Astrocyte of the spinal cord (primary cell): ENCODE measurements at regions not wholly inside any gene's neighbourhood (a gene's known extent, or its start where the extent isn't known, plus 50 kb on each side); places are given as distances from the start of the nearest gene placed in this dataset.

Experiments
- DNase-seq: peaks from one replicate; pipeline ENCODE4 v3.0.0; 2011; ENCODE audit warnings: low read depth, low spot score
- H3K4me3 ChIP-seq: 2 replicates; pipeline ENCODE4 v1.5.1; 2011; ENCODE audit warnings: low read depth, mild to moderate bottlenecking, low read length, moderate library complexity
- in situ Hi-C: cut with HindIII; loops from 2 replicates; pipeline ENCODE4 v1.10.0; 2017; ENCODE audit warnings: low sequenced_read_pairs
- TF ChIP-seq, protein P1 (sequence below): IDR thresholded peaks from 2 replicates; pipeline ENCODE4 v1.5.1; 2012; ENCODE audit warnings: low read depth, mild to moderate bottlenecking, low read length, inconsistent platforms

DNA sequence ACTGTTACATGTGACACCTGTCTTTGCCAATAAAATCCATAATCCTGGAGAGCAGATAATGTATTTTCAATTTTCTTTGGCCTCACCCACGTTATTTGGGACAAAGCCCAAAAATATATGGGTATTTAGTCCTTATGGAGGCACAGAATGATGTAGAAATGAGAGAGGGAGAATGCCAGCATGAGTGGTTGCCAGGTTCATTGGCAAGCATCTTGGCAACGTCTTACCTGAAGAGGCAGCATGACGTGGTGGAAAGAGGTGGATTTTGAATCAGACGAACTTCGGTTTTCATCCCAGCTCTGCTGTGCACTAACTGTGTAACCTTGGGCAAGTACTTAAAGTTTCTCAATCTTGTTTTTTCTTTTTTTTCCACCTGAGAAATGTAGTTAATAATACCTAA, 969.6 kb upstream of the PIK3C3 start:
- in situ Hi-C loops = no loop called here
- no peak overlapping the region for H3K4me3 ChIP-seq
- DNase-seq = no peak
- TF ChIP-seq, protein P1, sequence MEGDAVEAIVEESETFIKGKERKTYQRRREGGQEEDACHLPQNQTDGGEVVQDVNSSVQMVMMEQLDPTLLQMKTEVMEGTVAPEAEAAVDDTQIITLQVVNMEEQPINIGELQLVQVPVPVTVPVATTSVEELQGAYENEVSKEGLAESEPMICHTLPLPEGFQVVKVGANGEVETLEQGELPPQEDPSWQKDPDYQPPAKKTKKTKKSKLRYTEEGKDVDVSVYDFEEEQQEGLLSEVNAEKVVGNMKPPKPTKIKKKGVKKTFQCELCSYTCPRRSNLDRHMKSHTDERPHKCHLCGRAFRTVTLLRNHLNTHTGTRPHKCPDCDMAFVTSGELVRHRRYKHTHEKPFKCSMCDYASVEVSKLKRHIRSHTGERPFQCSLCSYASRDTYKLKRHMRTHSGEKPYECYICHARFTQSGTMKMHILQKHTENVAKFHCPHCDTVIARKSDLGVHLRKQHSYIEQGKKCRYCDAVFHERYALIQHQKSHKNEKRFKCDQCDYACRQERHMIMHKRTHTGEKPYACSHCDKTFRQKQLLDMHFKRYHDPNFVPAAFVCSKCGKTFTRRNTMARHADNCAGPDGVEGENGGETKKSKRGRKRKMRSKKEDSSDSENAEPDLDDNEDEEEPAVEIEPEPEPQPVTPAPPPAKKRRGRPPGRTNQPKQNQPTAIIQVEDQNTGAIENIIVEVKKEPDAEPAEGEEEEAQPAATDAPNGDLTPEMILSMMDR = no peak

DNA sequence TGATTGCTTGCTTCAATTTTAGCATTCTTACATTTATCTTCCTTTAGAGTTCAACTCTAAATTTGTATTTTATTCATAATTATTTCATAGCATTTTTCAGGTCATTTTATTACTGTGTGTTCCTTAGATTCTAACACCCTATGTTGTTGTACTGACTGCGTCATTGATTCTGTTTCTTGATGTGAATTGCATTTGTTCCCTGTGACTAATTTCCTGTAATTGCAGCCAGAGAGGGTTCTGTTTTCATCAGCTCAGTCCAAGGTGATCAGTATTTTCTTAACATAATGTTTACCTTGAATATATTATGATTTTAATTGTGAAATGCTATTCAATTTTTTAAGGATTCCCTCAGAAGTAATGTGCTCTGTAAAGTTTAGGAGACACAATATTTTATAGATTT, 970.2 kb upstream of the PIK3C3 start:
- peak; percentile 40 for DNase-seq
- H3K4me3 ChIP-seq = no peak overlapping the region
- TF ChIP-seq, protein P1 = no peak
- in situ Hi-C loops = no loop called here

DNA sequence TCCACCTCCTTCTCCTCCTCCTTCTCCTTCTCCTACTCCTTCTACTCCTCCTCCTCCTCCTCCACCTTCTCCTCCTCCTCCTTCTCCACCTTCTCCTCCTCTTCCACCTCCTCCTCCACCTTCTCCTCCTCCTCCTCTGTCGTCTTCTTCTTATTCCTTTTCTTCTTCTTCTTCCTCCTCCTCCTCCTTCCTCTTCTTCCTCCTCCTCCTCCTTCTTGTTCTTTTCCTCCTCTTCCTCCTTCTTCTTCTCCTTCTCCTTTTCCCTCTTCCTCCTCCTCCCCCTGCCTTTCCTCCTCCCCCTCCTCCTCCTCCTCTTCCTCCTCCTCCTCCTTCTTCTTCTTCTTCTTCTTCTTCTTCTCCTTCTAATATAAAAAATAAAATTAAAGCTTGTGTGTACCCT, 971.2 kb upstream of the PIK3C3 start:
- no peak for DNase-seq
- in situ Hi-C loops = no loop called here
- TF ChIP-seq, protein P1 = no peak
- H3K4me3 ChIP-seq = no peak overlapping the region

DNA sequence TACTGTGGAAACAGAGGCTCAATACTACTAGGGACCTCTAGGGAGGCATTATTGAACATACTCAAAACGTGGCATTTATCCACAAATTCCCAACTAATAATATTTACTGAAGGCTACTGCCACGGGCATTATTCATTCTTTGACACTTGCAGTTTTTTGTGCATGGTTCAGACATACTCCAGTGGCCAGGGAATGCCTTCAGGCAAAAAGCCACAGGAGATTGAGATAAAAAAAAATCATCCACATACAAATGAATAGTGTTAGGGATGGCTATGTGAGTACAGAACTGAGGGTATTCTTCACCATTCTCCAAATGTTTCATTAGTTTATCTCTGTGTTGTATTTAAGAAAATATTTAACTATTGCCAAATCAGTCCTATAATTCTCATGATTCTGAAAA, 974.9 kb upstream of the PIK3C3 start:
- DNase-seq = no peak
- no peak overlapping the region for H3K4me3 ChIP-seq
- in situ Hi-C loops = no loop called here
- TF ChIP-seq, protein P1 = no peak

DNA sequence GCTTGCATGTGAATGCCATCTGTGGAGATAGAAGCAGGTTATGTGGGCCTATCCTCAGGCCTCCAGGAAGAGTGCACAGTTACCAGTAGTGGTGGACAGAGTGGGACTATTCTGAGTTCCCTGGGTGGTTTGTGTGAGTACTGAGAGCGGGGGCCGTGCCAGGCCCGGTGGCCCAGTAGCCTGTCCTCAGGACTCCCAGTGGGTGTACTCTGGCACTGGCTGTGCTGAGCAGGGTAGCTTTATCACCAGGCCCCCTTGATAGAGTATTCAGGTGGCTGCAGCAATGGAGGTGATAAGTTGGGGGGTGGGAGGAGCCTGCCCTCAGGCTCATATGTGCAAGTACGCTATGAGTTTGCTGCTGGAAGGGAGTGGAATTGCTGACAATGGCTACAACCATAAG, 979.0 kb upstream of the PIK3C3 start:
- no peak for DNase-seq
- H3K4me3 ChIP-seq = no peak overlapping the region
- in situ Hi-C loops = no loop called here
- TF ChIP-seq, protein P1 = no peak

DNA sequence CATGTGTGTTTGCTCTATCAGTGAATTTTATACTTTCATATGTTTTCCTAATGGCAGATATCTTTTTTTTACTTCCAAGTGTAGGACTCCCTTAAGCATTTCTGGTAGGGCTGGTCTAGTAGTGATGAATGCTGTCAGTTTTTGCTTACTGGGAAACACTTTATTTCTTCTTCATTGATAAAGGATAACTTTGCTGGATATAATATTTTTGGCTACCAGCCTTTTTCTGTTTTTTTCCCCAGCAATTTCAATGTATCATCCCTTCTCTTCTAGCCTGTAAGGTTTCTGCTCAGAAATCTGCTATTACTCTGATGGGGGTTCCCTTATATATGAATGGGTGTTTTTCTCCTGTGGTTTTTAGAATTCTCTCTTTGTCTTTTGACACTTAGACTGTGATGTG, 980.6 kb upstream of the PIK3C3 start:
- TF ChIP-seq, protein P1 = no peak
- no peak for DNase-seq
- no peak overlapping the region for H3K4me3 ChIP-seq
- in situ Hi-C loops = no loop called here

DNA sequence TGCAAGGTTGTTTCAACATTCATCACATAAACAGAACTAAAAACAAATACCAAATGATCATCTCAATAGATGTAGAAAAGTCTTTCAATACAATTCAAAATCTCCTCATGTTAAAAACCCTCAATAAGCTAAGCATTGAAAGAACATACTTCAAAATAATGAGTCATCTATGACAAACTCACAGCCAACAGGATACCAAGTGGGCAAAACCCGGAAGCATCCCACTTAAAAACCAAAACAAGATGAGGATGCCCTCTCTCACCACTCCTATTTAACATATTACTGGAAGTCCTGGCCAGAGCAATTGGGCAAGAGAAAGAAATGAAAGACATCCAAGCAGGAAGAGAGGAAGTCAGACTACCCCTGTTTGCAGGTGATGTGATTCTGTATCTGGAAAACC, 992.2 kb upstream of the PIK3C3 start:
- no peak overlapping the region for H3K4me3 ChIP-seq
- TF ChIP-seq, protein P1 = no peak
- in situ Hi-C loops = no loop called here
- DNase-seq = no peak
